Kidney tubule cell (primary cell): ENCODE measurements at regions not wholly inside any gene's neighbourhood (a gene's known extent, or its start where the extent isn't known, plus 50 kb on each side); places are given as distances from the start of the nearest gene placed in this dataset.
A peak's percentile ranks its signal among the peaks of the same experiment; 100 is the strongest.
"Not testable (repeated sequence)": the region's sequence is repeated elsewhere in the genome, so short reads cannot be mapped to it uniquely, and the experiment has no call there.

Source experiments
- DNase-seq: peaks from one replicate; pipeline ENCODE4 v3.0.0-alpha.2; 2018; ENCODE audit warnings: low spot score

- DNase-seq = no peak
These were observed 849.7 kb upstream of the NRXN1 start for GRCh38 chr2:51881673-51882072.

- DNase-seq = no peak
These were observed 848.2 kb upstream of the NRXN1 start for GRCh38 chr2:51880153-51880552.

GRCh38 chr2:51866361-51866760 is 834.4 kb upstream of the NRXN1 start:
- no peak for DNase-seq

GRCh38 chr2:51859260-51859659 is 827.3 kb upstream of the NRXN1 start:
- no peak for DNase-seq

GRCh38 chr2:51855683-51856082 is 823.8 kb upstream of the NRXN1 start:
- DNase-seq = no peak

GRCh38 chr2:51846796-51847195 is 814.9 kb upstream of the NRXN1 start:
- no peak for DNase-seq

GRCh38 chr2:51846018-51846417 is 814.1 kb upstream of the NRXN1 start:
- DNase-seq = no peak

- no peak for DNase-seq
These were observed 812.7 kb upstream of the NRXN1 start for GRCh38 chr2:51844596-51844995.

- no peak for DNase-seq
These were observed 797.5 kb upstream of the NRXN1 start for GRCh38 chr2:51829477-51829876.

- DNase-seq = no peak
These were observed 793.9 kb upstream of the NRXN1 start for GRCh38 chr2:51825823-51826222.

GRCh38 chr2:51813247-51813646 is 781.3 kb upstream of the NRXN1 start:
- peak; percentile 45 for DNase-seq

- DNase-seq = peak; percentile 47
These were observed 780.4 kb upstream of the NRXN1 start for GRCh38 chr2:51812138-51812866.

GRCh38 chr2:51810197-51810596 is 778.3 kb upstream of the NRXN1 start:
- DNase-seq = no peak

- no peak for DNase-seq
These were observed 775.3 kb upstream of the NRXN1 start for GRCh38 chr2:51807229-51807628.

GRCh38 chr2:51795248-51795888 is 763.4 kb upstream of the NRXN1 start:
- peak; percentile 8 for DNase-seq

- no peak for DNase-seq
These were observed 759.6 kb upstream of the NRXN1 start for GRCh38 chr2:51791496-51791895.

- DNase-seq = no peak
These were observed 758.9 kb upstream of the NRXN1 start for GRCh38 chr2:51790854-51791253.

GRCh38 chr2:51789918-51790317 is 758.0 kb upstream of the NRXN1 start:
- no peak for DNase-seq

GRCh38 chr2:51782921-51783765 is 751.2 kb upstream of the NRXN1 start:
- peak; percentile 50 for DNase-seq

GRCh38 chr2:51781691-51782090 is 749.8 kb upstream of the NRXN1 start:
- DNase-seq = no peak

GRCh38 chr2:51780353-51780752 is 748.4 kb upstream of the NRXN1 start:
- no peak for DNase-seq

- DNase-seq = not testable (repeated sequence)
These were observed 747.8 kb upstream of the NRXN1 start for GRCh38 chr2:51779723-51780122.

GRCh38 chr2:51778806-51779205 is 746.9 kb upstream of the NRXN1 start:
- DNase-seq = no peak
